IMR-90 (cell line): ENCODE measurements at regions not wholly inside any gene's neighbourhood (a gene's known extent, or its start where the extent isn't known, plus 50 kb on each side); places are given as distances from the start of the nearest gene placed in this dataset.

Experiments used
- ATAC-seq: fragments of 200-7000 bp; cut with Tn5 transposase; 2 replicates; pipeline ENCODE4 v1.9.1; 2020; ENCODE audit warnings: low read depth, mild to moderate bottlenecking, moderate library complexity
- BruUV-seq: library from RNA; stranded (reverse); fragments of 400-500 nt; replicated peaks from 2 replicates; lab custom pipeline; 2021; lab: Mats Ljungman, UMichigan
- CTCF ChIA-PET: fragments of 300-600 bp; formaldehyde crosslinking; extraction: SDS; loops from one replicate; lab custom pipeline; 2021; ENCODE audit warnings: antibody characterized with exemption; lab: Yijun Ruan, JAX
- POLR2A ChIA-PET: fragments of 300-600 bp; sonication (Branson Sonifier 250); formaldehyde crosslinking; loops from one replicate; lab custom pipeline; 2022; ENCODE audit warnings: antibody characterized with exemption; ENCODE audit not compliant: unreplicated experiment; lab: Charles Lee
- DNase-seq: peaks from one replicate; pipeline ENCODE4 v3.0.0; 2013
- H2AFZ ChIP-seq: replicated peaks from 2 replicates; pipeline ENCODE3; 2013; ENCODE audit warnings: low read length, mild to moderate bottlenecking; ENCODE audit not compliant: poor library complexity
- H2AK5ac ChIP-seq: 2 replicates; pipeline ENCODE4 v1.6.1; 2013; ENCODE audit warnings: low read depth, low read length, inconsistent platforms
- H2AK9ac ChIP-seq: replicated peaks from 2 replicates; pipeline ENCODE3; 2013; ENCODE audit warnings: mild to moderate bottlenecking, low read depth, low read length, moderate library complexity; ENCODE audit not compliant: poor library complexity
- H2BK120ac ChIP-seq: 2 replicates; pipeline ENCODE4 v1.6.1; 2013; ENCODE audit warnings: low read depth, low read length, inconsistent platforms
- H2BK15ac ChIP-seq: 3 replicates; pipeline ENCODE4 v1.6.1; 2013; ENCODE audit warnings: low read depth, low read length, inconsistent platforms
- H2BK20ac ChIP-seq: 2 replicates; pipeline ENCODE4 v1.6.1; 2013; ENCODE audit warnings: low read depth, mild to moderate bottlenecking, inconsistent platforms, low read length, moderate library complexity
- H2BK5ac ChIP-seq: 2 replicates; pipeline ENCODE4 v1.6.1; 2013; ENCODE audit warnings: mild to moderate bottlenecking, low read depth, low read length, inconsistent platforms; ENCODE audit not compliant: poor library complexity, severe bottlenecking
- H3K14ac ChIP-seq: replicated peaks from 2 replicates; pipeline ENCODE4 v1.6.1; 2013; ENCODE audit warnings: low read depth, low read length, inconsistent platforms
- H3K18ac ChIP-seq: 2 replicates; pipeline ENCODE4 v1.6.1; 2013; ENCODE audit warnings: low read depth, low read length, control low read depth
- H3K23ac ChIP-seq: 2 replicates; pipeline ENCODE4 v1.6.1; 2013; ENCODE audit warnings: low read depth, low read length, inconsistent platforms
- H3K27ac ChIP-seq: 2 replicates; pipeline ENCODE4 v1.5.1; 2013; ENCODE audit warnings: mild to moderate bottlenecking, control low read depth, low read length; ENCODE audit not compliant: insufficient read depth
- H3K27me3 ChIP-seq: 2 replicates; pipeline ENCODE4 v1.6.1; 2013; ENCODE audit warnings: low read length; ENCODE audit not compliant: control insufficient read depth, insufficient read depth
- H3K36me3 ChIP-seq: 2 replicates; pipeline ENCODE4 v1.6.1; 2013; ENCODE audit warnings: low read length, mixed read lengths; ENCODE audit not compliant: control insufficient read depth, insufficient read depth
- H3K4ac ChIP-seq: 2 replicates; pipeline ENCODE4 v1.6.1; 2013; ENCODE audit warnings: low read depth, low read length, inconsistent platforms
- H3K4me1 ChIP-seq: 2 replicates; pipeline ENCODE4 v1.6.1; 2013; ENCODE audit warnings: low read length, mixed read lengths; ENCODE audit not compliant: control insufficient read depth, insufficient read depth
- H3K4me2 ChIP-seq: 2 replicates; pipeline ENCODE4 v1.6.1; 2013; ENCODE audit warnings: low read depth, mild to moderate bottlenecking, control low read depth, low read length, moderate library complexity
- H3K4me3 ChIP-seq: 2 replicates; pipeline ENCODE4 v1.5.1; 2013; ENCODE audit warnings: low read depth, mild to moderate bottlenecking, control low read depth, low read length, moderate library complexity; ENCODE audit not compliant: insufficient read depth
- H3K56ac ChIP-seq: 2 replicates; pipeline ENCODE4 v1.6.1; 2013; ENCODE audit warnings: low read length, inconsistent platforms; ENCODE audit not compliant: insufficient read depth; ENCODE audit errors: extremely low read depth
- H3K79me1 ChIP-seq, 2 experiments: 2 replicates each; pipeline ENCODE4 v1.6.1; 2013; ENCODE audit warnings: low read length in 2 of 2, inconsistent platforms in 1 of 2, low read depth in 1 of 2
- H3K9ac ChIP-seq: 2 replicates; pipeline ENCODE4 v1.6.1; 2013; ENCODE audit warnings: low read depth, low read length, control low read depth
- H3K9me1 ChIP-seq: 2 replicates; pipeline ENCODE4 v1.6.1; 2013; ENCODE audit warnings: low read length, inconsistent platforms; ENCODE audit not compliant: insufficient read depth
- H3K9me3 ChIP-seq: 2 replicates; pipeline ENCODE4 v1.6.1; 2013; ENCODE audit warnings: low read length; ENCODE audit not compliant: control insufficient read depth, insufficient read depth
- H4K20me1 ChIP-seq: 2 replicates; pipeline ENCODE4 v1.6.1; 2013; ENCODE audit warnings: low read length, inconsistent platforms; ENCODE audit not compliant: insufficient read depth
- H4K5ac ChIP-seq: 2 replicates; pipeline ENCODE4 v1.6.1; 2013; ENCODE audit warnings: mild to moderate bottlenecking, low read depth, low read length, control low read depth
- H4K8ac ChIP-seq, 2 experiments: 2 replicates each; pipeline ENCODE4 v1.6.1; 2013; ENCODE audit warnings: low read depth in 2 of 2, low read length in 2 of 2, control low read depth in 1 of 2, inconsistent platforms in 1 of 2
- H4K91ac ChIP-seq: 2 replicates; pipeline ENCODE4 v1.6.1; 2013; ENCODE audit warnings: low read depth, low read length, inconsistent platforms; ENCODE audit not compliant: insufficient read depth
- BHLHE40 ChIP-seq: fragments of 150-350 bp; IDR thresholded peaks from 2 replicates; pipeline ENCODE4 v1.6.1; 2016; ENCODE audit warnings: mild to moderate bottlenecking, low read depth, low read length
- CHD1 ChIP-seq: IDR thresholded peaks from 2 replicates; pipeline ENCODE4 v1.6.1; 2012; ENCODE audit warnings: low read depth, low read length, improper control_type of control experiment
- MAZ ChIP-seq: IDR thresholded peaks from 2 replicates; pipeline ENCODE4 v1.6.1; 2012; ENCODE audit warnings: low read depth, mild to moderate bottlenecking, low read length, improper control_type of control experiment, moderate library complexity, borderline replicate concordance
- MXI1 ChIP-seq: IDR thresholded peaks from 2 replicates; pipeline ENCODE4 v1.6.1; 2012; ENCODE audit warnings: low read depth, mild to moderate bottlenecking, low read length, moderate library complexity, borderline replicate concordance
- NFE2L2 ChIP-seq: fragments of 150-350 bp; IDR thresholded peaks from 2 replicates; pipeline ENCODE4 v1.6.1; 2016; ENCODE audit warnings: low read depth, mild to moderate bottlenecking, low read length
- SMC3 ChIP-seq: fragments of 150-350 bp; IDR thresholded peaks from 2 replicates; pipeline ENCODE4 v1.6.1; 2016; ENCODE audit warnings: low read depth, mild to moderate bottlenecking, antibody characterized with exemption, low read length, moderate library complexity
- WGBS, 2 experiments: methylation state at CpG; one replicate each; pipeline versions ENCODE4 v1.1.5 to v1.1.7; 2013; ENCODE audit warnings: missing lambda C conversion rate in 2 of 2; ENCODE audit not compliant: insufficient read length in 1 of 2; ENCODE audit errors: extremely low coverage in 2 of 2; 5-methylcytosine and 5-hydroxymethylcytosine counted together
- dilution Hi-C: fragments of 300-500 bp; cut with HindIII; formaldehyde crosslinking; loops from one replicate; pipeline ENCODE4 v1.14.3; 2018; ENCODE audit warnings: low sequenced_read_pairs; ENCODE audit not compliant: unreplicated experiment
- in situ Hi-C: fragments of 300-500 bp; cut with MboI; formaldehyde crosslinking; loops from 3 replicates; pipeline ENCODE4 v1.14.3; 2019; ENCODE audit warnings: low sequenced_read_pairs, inconsistent platforms, mixed read lengths
- intact Hi-C: fragments of 100-400 bp; cut with micrococcal nuclease; formaldehyde crosslinking; loops from 2 replicates; pipeline ENCODE4 v1.10.0; 2022

DNA sequence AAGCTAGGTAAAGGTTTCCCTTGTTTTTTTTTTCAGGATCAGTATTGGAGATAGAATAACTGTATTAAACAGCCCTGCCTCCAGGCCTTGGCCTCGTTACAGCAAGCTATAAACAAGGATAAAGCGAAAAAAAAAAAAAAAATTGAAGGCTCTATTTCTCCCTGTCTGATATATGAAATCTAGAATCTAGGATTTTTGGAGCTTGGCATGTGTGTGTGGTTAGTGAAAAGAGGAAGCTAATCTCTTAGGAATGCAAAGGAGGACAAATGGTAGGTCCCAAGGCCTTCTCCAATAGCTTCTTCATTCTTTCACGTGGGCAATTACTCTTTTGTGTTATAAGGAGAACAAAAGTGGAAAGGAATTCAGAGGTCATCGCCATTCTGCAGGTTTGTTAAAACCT is 470.3 kb downstream of the TMEM114 start:
- DNase-seq (no peak), ATAC-seq (no peak)
- Histone ChIP-seq H3K4ac (no peak overlapping the region), H2BK5ac (no peak overlapping the region), H3K56ac (no peak overlapping the region), H3K9ac (no peak overlapping the region), H2AFZ (no peak overlapping the region), H3K79me1 (no peaks in the 10 kb centered on the region), H4K8ac (no peak overlapping the region), H3K4me3 (no peak overlapping the region), H4K20me1 (no peaks in the 10 kb centered on the region), H2BK120ac (no peak overlapping the region), H3K36me3 (no peaks in the 10 kb centered on the region), H2AK9ac (no peak overlapping the region), H2BK15ac (no peak overlapping the region), H3K4me2 (no peak overlapping the region), H2BK20ac (no peak overlapping the region), H4K91ac (no peak overlapping the region), H2AK5ac (no peak overlapping the region), H3K18ac (no peak overlapping the region), H3K4me1 (no peaks in the 10 kb centered on the region), H3K14ac (no peak overlapping the region), H3K27me3 (no peaks in the 10 kb centered on the region), H4K5ac (no peak overlapping the region), H3K9me1 (no peaks in the 10 kb centered on the region), H3K27ac (no peak overlapping the region), H3K9me3 (peaks cover 7% of the 10 kb centered on the region; the same call in 1 of the 2 replicates), H3K23ac (no peak overlapping the region)
- intact Hi-C loops (no loop called here), in situ Hi-C loops (no loop called here), dilution Hi-C loops (no loop called here)
- no TSS peak for BruUV-seq
- POLR2A ChIA-PET, result no interaction called here
- no CpG with 5 or more reads among the region's 4 CpGs for WGBS, 2 experiments
- CTCF ChIA-PET, result interaction anchor here (0.6 kb wide), 1 partner anchor 1886 kb away, joined by 3 read pairs; no protein-coding TSS in a partner anchor
- TF ChIP-seq SMC3, result no peak
- no peak for TF ChIP-seq NFE2L2
- no peak for TF ChIP-seq MAZ
- TF ChIP-seq MXI1, result no peak
- no peak for TF ChIP-seq BHLHE40
- no peak for TF ChIP-seq CHD1
